ENCODE measurements at regions not wholly inside any gene's neighbourhood (a gene's known extent, or its start where the extent isn't known, plus 50 kb on each side); places are given as distances from the start of the nearest gene placed in this dataset.

GRCh38 chr2:22485486-22485885 is 899.5 kb upstream of the KLHL29 start:
- TF ChIP-seq CTCF (IDR thresholded peaks at IDR 0.05; ENCODE audit: low read depth, low read length, poor library complexity, severe bottlenecking) (no peak), EZH2phosphoT487 (IDR thresholded peaks at IDR 0.05; ENCODE audit: borderline replicate concordance, low read length) (no peak)
